ENCODE measurements at regions not wholly inside any gene's neighbourhood (a gene's known extent, or its start where the extent isn't known, plus 50 kb on each side); places are given as distances from the start of the nearest gene placed in this dataset.

GRCh38 chrX:42934020-42934726 lies 156.2 kb upstream of the PPP1R2C start:
- no peak for DNase-seq (ENCODE audit: low spot score in 2 of 2)
- peaks cover 0 to 5% of the 10 kb centered on the region in 2 donors for H3K9me3 ChIP-seq

GRCh38 chrX:42941671-42942070 lies 163.7 kb upstream of the PPP1R2C start:
- Histone ChIP-seq H3K27ac (no peak overlapping the region), H3K4me1 (no peaks in the 10 kb centered on the region), H3K4me3 (no peak overlapping the region), H3K36me3 (no peaks in the 10 kb centered on the region), H3K27me3 (no peaks in the 10 kb centered on the region), H3K9me3 (peaks cover 0 to 9% of the 10 kb centered on the region in 2 donors)
- no peak for TF ChIP-seq CTCF (IDR thresholded peaks at IDR 0.05)
- intact Hi-C loops (cut with DNase I): no loop called here
- DNase-seq (ENCODE audit: low spot score in 2 of 2): no peak

More at GRCh38 chrX:42934020-42934726, 156.2 kb upstream of the PPP1R2C start:
- intact Hi-C loops (cut with DNase I): no loop called here
- Histone ChIP-seq H3K27me3 (no peaks in the 10 kb centered on the region), H3K27ac (no peak overlapping the region), H3K4me3 (no peak overlapping the region), H3K4me1 (no peaks in the 10 kb centered on the region), H3K36me3 (no peaks in the 10 kb centered on the region)
- TF ChIP-seq CTCF (IDR thresholded peaks at IDR 0.05): no peak

- Histone ChIP-seq H3K36me3 (no peaks in the 10 kb centered on the region), H3K27ac (no peak overlapping the region)
- no peak for TF ChIP-seq CTCF (IDR thresholded peaks at IDR 0.05)
These were observed 165.3 kb upstream of the PPP1R2C start for GRCh38 chrX:42943051-42943974.

GRCh38 chrX:42944381-42944998 lies 166.5 kb upstream of the PPP1R2C start:
- intact Hi-C loops (cut with DNase I): no loop called here
- Histone ChIP-seq H3K27ac (no peak overlapping the region), H3K4me1 (no peaks in the 10 kb centered on the region), H3K27me3 (no peaks in the 10 kb centered on the region), H3K9me3 (peaks cover 0 to under 1% of the 10 kb centered on the region in 2 donors), H3K4me3 (no peak overlapping the region), H3K36me3 (no peaks in the 10 kb centered on the region)
- DNase-seq (ENCODE audit: low spot score in 2 of 2): no peak
- no peak for TF ChIP-seq CTCF (IDR thresholded peaks at IDR 0.05)

More at GRCh38 chrX:42943051-42943974, 165.3 kb upstream of the PPP1R2C start:
- H3K9me3 ChIP-seq: peaks cover 0 to 7% of the 10 kb centered on the region in 2 donors
- no peaks in the 10 kb centered on the region for H3K27me3 ChIP-seq
- no peaks in the 10 kb centered on the region for H3K4me1 ChIP-seq
- intact Hi-C loops (cut with DNase I): no loop called here
- no peak for DNase-seq (ENCODE audit: low spot score in 2 of 2)
- no peak overlapping the region for H3K4me3 ChIP-seq

- no peaks in the 10 kb centered on the region for H3K36me3 ChIP-seq
- no peaks in the 10 kb centered on the region for H3K9me3 ChIP-seq
- no peak for DNase-seq (ENCODE audit: low spot score in 2 of 2)
- no peaks in the 10 kb centered on the region for H3K4me1 ChIP-seq
- TF ChIP-seq CTCF (IDR thresholded peaks at IDR 0.05): no peak
- H3K27ac ChIP-seq: no peak overlapping the region
- H3K4me3 ChIP-seq: no peak overlapping the region
- H3K27me3 ChIP-seq: no peaks in the 10 kb centered on the region
- intact Hi-C loops (cut with DNase I): no loop called here
These were observed 168.7 kb upstream of the PPP1R2C start for GRCh38 chrX:42946544-42947194.

All from ascending aorta (tissue), 2 donors.